CD8-positive, alpha-beta memory T cell (primary cell): ENCODE measurements at regions not wholly inside any gene's neighbourhood (a gene's known extent, or its start where the extent isn't known, plus 50 kb on each side); places are given as distances from the start of the nearest gene placed in this dataset.

Experiments used
- CTCF ChIA-PET: fragments of 350-600 bp; sonication (Branson Sonifier 250); formaldehyde crosslinking; loops from one replicate; lab custom pipeline; 2021; ENCODE audit warnings: antibody characterized with exemption; lab: Charles Lee
- POLR2A ChIA-PET: fragments of 350-600 bp; sonication (Branson Sonifier 250); formaldehyde crosslinking; loops from one replicate; lab custom pipeline; 2021; ENCODE audit warnings: antibody characterized with exemption; lab: Charles Lee
- DNase-seq, 5 donors: peaks; one replicate each; pipeline versions ENCODE4 v3.0.0 to v3.0.0-alpha.2; 2020 to 2022; ENCODE audit warnings: mixed read lengths in 1 of 5
- H3K27ac ChIP-seq: one replicate; pipeline ENCODE4 v1.7.0; 2013; ENCODE audit warnings: low read depth, mild to moderate bottlenecking, low read length, moderate library complexity
- H3K27me3 ChIP-seq: 2 replicates; pipeline ENCODE4 v1.7.0; 2013; ENCODE audit warnings: low read length, mild to moderate bottlenecking; ENCODE audit not compliant: insufficient read depth, poor library complexity, severe bottlenecking
- H3K36me3 ChIP-seq: 2 replicates; pipeline ENCODE4 v1.7.0; 2013; ENCODE audit warnings: mild to moderate bottlenecking, low read length, moderate library complexity; ENCODE audit not compliant: insufficient read depth
- H3K4me1 ChIP-seq: 2 replicates; pipeline ENCODE4 v1.7.0; 2013; ENCODE audit warnings: mild to moderate bottlenecking, low read length, moderate library complexity; ENCODE audit not compliant: insufficient read depth
- H3K4me3 ChIP-seq: 2 replicates; pipeline ENCODE4 v1.7.0; 2013; ENCODE audit warnings: mild to moderate bottlenecking, low read length
- H3K9me3 ChIP-seq: 2 replicates; pipeline ENCODE4 v1.7.0; 2013; ENCODE audit warnings: mild to moderate bottlenecking, low read length
- H3K27ac Mint-ChIP-seq, 8 donors: one replicate each; pipeline ENCODE4 v1.8.0; 2020 to 2021; ENCODE audit warnings: mixed read lengths in 8 of 8, mild to moderate bottlenecking in 6 of 8, inconsistent platforms in 3 of 8, moderate library complexity in 3 of 8
- H3K27me3 Mint-ChIP-seq, 2 donors: one replicate each; pipeline ENCODE4 v1.8.0; 2020 to 2021; ENCODE audit warnings: mixed read lengths in 2 of 2, mild to moderate bottlenecking in 1 of 2, moderate library complexity in 1 of 2
- H3K36me3 Mint-ChIP-seq, 3 donors: one replicate each; pipeline ENCODE4 v1.8.0; 2020 to 2021; ENCODE audit warnings: mixed read lengths in 3 of 3, inconsistent platforms in 1 of 3, mild to moderate bottlenecking in 1 of 3
- H3K4me1 Mint-ChIP-seq, 3 donors: one replicate each; pipeline ENCODE4 v1.8.0; 2020 to 2021; ENCODE audit warnings: mixed read lengths in 3 of 3, inconsistent platforms in 1 of 3, mild to moderate bottlenecking in 1 of 3
- H3K4me3 Mint-ChIP-seq, 7 donors: one replicate each; pipeline ENCODE4 v1.8.0; 2020 to 2021; ENCODE audit warnings: mixed read lengths in 7 of 7, mild to moderate bottlenecking in 6 of 7, moderate library complexity in 4 of 7, inconsistent platforms in 2 of 7
- H3K9me3 Mint-ChIP-seq, 5 donors: one replicate each; pipeline ENCODE4 v1.8.0; 2020 to 2022; ENCODE audit warnings: mixed read lengths in 5 of 5, mild to moderate bottlenecking in 3 of 5, moderate library complexity in 2 of 5, inconsistent platforms in 1 of 5

GRCh38 chr11:92678008-92678611 is 291.3 kb upstream of the MTNR1B start:
- Mint-ChIP-seq H3K27me3 (no peaks in the 10 kb centered on the region), H3K27ac (no peak overlapping the region), H3K9me3 (peaks cover 0 to 11% (median 5%) of the 10 kb centered on the region in 5 donors), H3K4me3 (no peak overlapping the region), H3K4me1 (no peaks in the 10 kb centered on the region), H3K36me3 (no peaks in the 10 kb centered on the region)
- Histone ChIP-seq H3K4me3 (no peak overlapping the region), H3K4me1 (no peaks in the 10 kb centered on the region), H3K36me3 (no peaks in the 10 kb centered on the region), H3K9me3 (no peaks in the 10 kb centered on the region), H3K27ac (no peak overlapping the region), H3K27me3 (no peaks in the 10 kb centered on the region)
- ChIA-PET POLR2A (no interaction called here), CTCF (no interaction called here)
- DNase-seq: no peak

GRCh38 chr11:92681586-92681985 is 287.9 kb upstream of the MTNR1B start:
- CTCF ChIA-PET: no interaction called here

GRCh38 chr11:92682136-92682535 is 287.3 kb upstream of the MTNR1B start:
- ChIA-PET POLR2A (no interaction called here), CTCF (no interaction called here)
- no peak overlapping the region for H3K4me3 ChIP-seq
- H3K27me3 ChIP-seq: no peaks in the 10 kb centered on the region
- no peak overlapping the region for H3K27ac Mint-ChIP-seq
- no peak overlapping the region for H3K27ac ChIP-seq
- no peaks in the 10 kb centered on the region for H3K4me1 ChIP-seq
- H3K9me3 ChIP-seq: no peaks in the 10 kb centered on the region
- H3K27me3 Mint-ChIP-seq: no peaks in the 10 kb centered on the region
- no peak overlapping the region for H3K4me3 Mint-ChIP-seq
- DNase-seq: no peak
- no peaks in the 10 kb centered on the region for H3K36me3 ChIP-seq
- H3K9me3 Mint-ChIP-seq: peaks cover 5 to 11% (median 8%) of the 10 kb centered on the region in 5 donors
- H3K36me3 Mint-ChIP-seq: no peaks in the 10 kb centered on the region
- no peaks in the 10 kb centered on the region for H3K4me1 Mint-ChIP-seq

More at GRCh38 chr11:92681586-92681985, 287.9 kb upstream of the MTNR1B start:
- Mint-ChIP-seq H3K36me3 (no peaks in the 10 kb centered on the region), H3K4me3 (no peak overlapping the region), H3K27me3 (no peaks in the 10 kb centered on the region), H3K4me1 (no peaks in the 10 kb centered on the region), H3K27ac (no peak overlapping the region), H3K9me3 (peaks cover 5 to 11% (median 8%) of the 10 kb centered on the region in 5 donors)
- no peak overlapping the region for H3K4me3 ChIP-seq
- DNase-seq: no peak
- H3K4me1 ChIP-seq: no peaks in the 10 kb centered on the region
- no peak overlapping the region for H3K27ac ChIP-seq
- POLR2A ChIA-PET: no interaction called here
- no peaks in the 10 kb centered on the region for H3K36me3 ChIP-seq
- H3K9me3 ChIP-seq: no peaks in the 10 kb centered on the region
- H3K27me3 ChIP-seq: no peaks in the 10 kb centered on the region

GRCh38 chr11:92682952-92683351 is 286.5 kb upstream of the MTNR1B start:
- Histone ChIP-seq H3K36me3 (no peaks in the 10 kb centered on the region), H3K4me1 (no peaks in the 10 kb centered on the region), H3K9me3 (no peaks in the 10 kb centered on the region), H3K4me3 (no peak overlapping the region), H3K27me3 (no peaks in the 10 kb centered on the region), H3K27ac (no peak overlapping the region)
- DNase-seq: no peak
- ChIA-PET CTCF (no interaction called here), POLR2A (no interaction called here)
- Mint-ChIP-seq H3K4me1 (no peaks in the 10 kb centered on the region), H3K27ac (no peak overlapping the region), H3K4me3 (no peak overlapping the region), H3K36me3 (no peaks in the 10 kb centered on the region), H3K9me3 (peaks cover 5 to 11% (median 8%) of the 10 kb centered on the region in 5 donors), H3K27me3 (no peaks in the 10 kb centered on the region)

GRCh38 chr11:92685049-92685448 is 284.4 kb upstream of the MTNR1B start:
- no peaks in the 10 kb centered on the region for H3K4me1 Mint-ChIP-seq
- no peaks in the 10 kb centered on the region for H3K36me3 ChIP-seq
- H3K27me3 ChIP-seq: no peaks in the 10 kb centered on the region
- H3K27ac ChIP-seq: no peak overlapping the region
- POLR2A ChIA-PET: no interaction called here
- no peak overlapping the region for H3K27ac Mint-ChIP-seq
- H3K4me3 ChIP-seq: no peak overlapping the region
- no peaks in the 10 kb centered on the region for H3K4me1 ChIP-seq
- H3K9me3 Mint-ChIP-seq: peaks cover 2 to 10% (median 7%) of the 10 kb centered on the region in 5 donors
- no peaks in the 10 kb centered on the region for H3K36me3 Mint-ChIP-seq
- DNase-seq: no peak
- CTCF ChIA-PET: no interaction called here
- H3K9me3 ChIP-seq: no peaks in the 10 kb centered on the region
- H3K27me3 Mint-ChIP-seq: no peaks in the 10 kb centered on the region
- no peak overlapping the region for H3K4me3 Mint-ChIP-seq

- no peak for DNase-seq
- Histone ChIP-seq H3K4me1 (no peaks in the 10 kb centered on the region), H3K27me3 (no peaks in the 10 kb centered on the region), H3K27ac (no peak overlapping the region), H3K36me3 (no peaks in the 10 kb centered on the region), H3K9me3 (no peaks in the 10 kb centered on the region), H3K4me3 (no peak overlapping the region)
- H3K27me3 Mint-ChIP-seq: no peaks in the 10 kb centered on the region
- peaks cover 0 to 7% (median 4%) of the 10 kb centered on the region in 5 donors for H3K9me3 Mint-ChIP-seq
- H3K27ac Mint-ChIP-seq: no peak overlapping the region
- H3K4me1 Mint-ChIP-seq: no peaks in the 10 kb centered on the region
- H3K4me3 Mint-ChIP-seq: no peak overlapping the region
- ChIA-PET POLR2A (no interaction called here), CTCF (no interaction called here)
- H3K36me3 Mint-ChIP-seq: no peaks in the 10 kb centered on the region
Measured at GRCh38 chr11:92687724-92688123, 281.7 kb upstream of the MTNR1B start.

- H3K27me3 Mint-ChIP-seq: no peaks in the 10 kb centered on the region
- CTCF ChIA-PET: no interaction called here
- no peaks in the 10 kb centered on the region for H3K36me3 Mint-ChIP-seq
Measured at GRCh38 chr11:92688416-92688815, 281.0 kb upstream of the MTNR1B start.

GRCh38 chr11:92692826-92693546 is 276.5 kb upstream of the MTNR1B start:
- Mint-ChIP-seq H3K9me3 (peaks cover 0 to 9% (median 3%) of the 10 kb centered on the region in 5 donors), H3K36me3 (no peaks in the 10 kb centered on the region), H3K27ac (no peak overlapping the region), H3K4me3 (no peak overlapping the region), H3K27me3 (no peaks in the 10 kb centered on the region), H3K4me1 (no peaks in the 10 kb centered on the region)
- Histone ChIP-seq H3K4me3 (no peak overlapping the region), H3K27ac (no peak overlapping the region), H3K4me1 (no peaks in the 10 kb centered on the region), H3K27me3 (no peaks in the 10 kb centered on the region), H3K36me3 (no peaks in the 10 kb centered on the region), H3K9me3 (no peaks in the 10 kb centered on the region)
- POLR2A ChIA-PET: no interaction called here
- no peak for DNase-seq
- CTCF ChIA-PET: no interaction called here

More at GRCh38 chr11:92688416-92688815, 281.0 kb upstream of the MTNR1B start:
- no peak for DNase-seq
- Histone ChIP-seq H3K9me3 (no peaks in the 10 kb centered on the region), H3K36me3 (no peaks in the 10 kb centered on the region), H3K27me3 (no peaks in the 10 kb centered on the region), H3K27ac (no peak overlapping the region), H3K4me3 (no peak overlapping the region), H3K4me1 (no peaks in the 10 kb centered on the region)
- Mint-ChIP-seq H3K9me3 (peaks cover 0 to 11% (median 4%) of the 10 kb centered on the region in 5 donors), H3K4me3 (no peak overlapping the region), H3K27ac (no peak overlapping the region), H3K4me1 (no peaks in the 10 kb centered on the region)
- POLR2A ChIA-PET: no interaction called here
